Transverse colon (tissue), 4 donors: ENCODE measurements at regions not wholly inside any gene's neighbourhood (a gene's known extent, or its start where the extent isn't known, plus 50 kb on each side); places are given as distances from the start of the nearest gene placed in this dataset.

ENCODE experiments used
- DNase-seq: peaks from one replicate; pipeline ENCODE4 v3.0.0-alpha.2; 2019
- H3K27ac ChIP-seq, 4 donors: fragments of 200-600 bp; sonication (generic); 2 replicates each; pipeline ENCODE4 v1.5.1; 2016 to 2018; ENCODE audit warnings: inconsistent platforms in 4 of 4
- H3K27me3 ChIP-seq: fragments of 200-600 bp; sonication (generic); 2 replicates; pipeline ENCODE4 v1.5.1; 2017; ENCODE audit warnings: inconsistent platforms
- H3K36me3 ChIP-seq, 4 donors: fragments of 200-600 bp; sonication (generic); 2 replicates each; pipeline ENCODE4 v1.5.1; 2017 to 2019; ENCODE audit warnings: inconsistent platforms in 4 of 4
- H3K4me1 ChIP-seq, 4 donors: fragments of 200-600 bp; sonication (generic); 2 replicates each; pipeline ENCODE4 v1.5.1; 2017 to 2020; ENCODE audit warnings: inconsistent platforms in 4 of 4
- H3K4me3 ChIP-seq, 4 donors: fragments of 200-600 bp; sonication (generic); 1 replicate in 1 of 4; 2 replicates in 3 of 4; pipeline versions ENCODE4 v1.5.1 to v1.6.1; 2017 to 2019; ENCODE audit warnings: inconsistent platforms in 4 of 4
- H3K9me3 ChIP-seq, 2 donors: fragments of 200-600 bp; sonication (generic); 2 replicates each; pipeline ENCODE4 v1.5.1; 2017 to 2019; ENCODE audit warnings: inconsistent platforms in 2 of 2
- EP300 ChIP-seq: sonication (generic); formaldehyde crosslinking; IDR thresholded peaks from one replicate; pipeline ENCODE4 v1.6.1; 2017; ENCODE audit warnings: antibody characterized with exemption, low read depth
- POLR2A ChIP-seq: fragments of 450-650 bp; IDR thresholded peaks from one replicate; pipeline ENCODE4 v1.6.1; 2016; ENCODE audit warnings: antibody characterized with exemption, mild to moderate bottlenecking, moderate library complexity
- POLR2AphosphoS5 ChIP-seq, 3 donors: sonication (generic); formaldehyde crosslinking; IDR thresholded peaks; one replicate each; pipeline ENCODE4 v1.6.1; 2016; ENCODE audit warnings: antibody characterized with exemption in 3 of 3
- WGBS, 2 donors: methylation state at CpG; one replicate each; pipeline ENCODE4 v1.1.5; 2018; ENCODE audit warnings: low coverage in 1 of 2; 5-methylcytosine and 5-hydroxymethylcytosine counted together
- in situ Hi-C, 4 donors: fragments of 200-750 bp; cut with MboI; loops; one replicate each; pipeline versions ENCODE4 v1.15.0 to v1.15.1; 2017; ENCODE audit warnings: low sequenced_read_pairs in 3 of 4, low pct_ligation_motif_present in 1 of 4, low pct_unique_long_range_greater_than_20kb in 1 of 4
- intact Hi-C: fragments of 100-400 bp; cut with DNase I; formaldehyde crosslinking; loops from one replicate; pipeline ENCODE4 v1.15.1; 2023; ENCODE audit warnings: low total_unique reads
- TF ChIP-seq, protein P1 (sequence below), 5 experiments: fragments of 200-600 bp in 3 of 5; fragments of 450-650 bp in 2 of 5; sonication (generic) in 3 of 5; IDR thresholded peaks; 1 replicate in 2 of 5; 2 replicates in 3 of 5; pipeline ENCODE4 v1.5.1; 2016 to 2017; ENCODE audit warnings: antibody characterized with exemption in 5 of 5, inconsistent platforms in 3 of 5, mild to moderate bottlenecking in 2 of 5, moderate library complexity in 1 of 5

DNA sequence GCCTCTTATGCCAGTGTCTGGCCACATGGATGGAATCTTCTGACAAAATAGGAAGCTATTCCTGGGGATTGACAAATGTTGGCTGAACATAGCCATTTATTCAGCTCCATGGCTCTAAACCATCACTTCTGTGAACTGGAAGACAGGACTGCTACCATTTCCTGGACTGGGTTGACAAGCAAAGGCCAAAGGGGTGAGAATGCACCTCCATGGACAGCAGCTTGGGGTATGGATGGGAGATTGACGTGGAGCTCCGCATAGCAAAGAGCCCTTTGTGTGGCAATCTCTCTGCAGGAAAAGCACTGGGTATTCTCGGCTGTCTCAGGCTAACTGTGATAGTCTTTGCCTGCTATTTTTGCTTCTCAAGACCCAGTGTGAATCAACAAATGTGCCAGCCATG lies 223.0 kb upstream of the EGLN3 start:
- no peaks in the 10 kb centered on the region for H3K27me3 ChIP-seq
- H3K4me3 ChIP-seq: no peak overlapping the region
- no peaks in the 10 kb centered on the region for H3K36me3 ChIP-seq
- intact Hi-C loops (no loop called here), in situ Hi-C loops (no loop called here)
- DNase-seq: no peak
- H3K27ac ChIP-seq: no peak overlapping the region
- TF ChIP-seq, protein P1, sequence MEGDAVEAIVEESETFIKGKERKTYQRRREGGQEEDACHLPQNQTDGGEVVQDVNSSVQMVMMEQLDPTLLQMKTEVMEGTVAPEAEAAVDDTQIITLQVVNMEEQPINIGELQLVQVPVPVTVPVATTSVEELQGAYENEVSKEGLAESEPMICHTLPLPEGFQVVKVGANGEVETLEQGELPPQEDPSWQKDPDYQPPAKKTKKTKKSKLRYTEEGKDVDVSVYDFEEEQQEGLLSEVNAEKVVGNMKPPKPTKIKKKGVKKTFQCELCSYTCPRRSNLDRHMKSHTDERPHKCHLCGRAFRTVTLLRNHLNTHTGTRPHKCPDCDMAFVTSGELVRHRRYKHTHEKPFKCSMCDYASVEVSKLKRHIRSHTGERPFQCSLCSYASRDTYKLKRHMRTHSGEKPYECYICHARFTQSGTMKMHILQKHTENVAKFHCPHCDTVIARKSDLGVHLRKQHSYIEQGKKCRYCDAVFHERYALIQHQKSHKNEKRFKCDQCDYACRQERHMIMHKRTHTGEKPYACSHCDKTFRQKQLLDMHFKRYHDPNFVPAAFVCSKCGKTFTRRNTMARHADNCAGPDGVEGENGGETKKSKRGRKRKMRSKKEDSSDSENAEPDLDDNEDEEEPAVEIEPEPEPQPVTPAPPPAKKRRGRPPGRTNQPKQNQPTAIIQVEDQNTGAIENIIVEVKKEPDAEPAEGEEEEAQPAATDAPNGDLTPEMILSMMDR (IDR thresholded peaks at IDR 0.05): no peak
- TF ChIP-seq POLR2A (no peak), EP300 (no peak)
- WGBS, 2 donors: 95 to 100% methylated on average over 1 to 3 of the region's 3 CpGs
- H3K9me3 ChIP-seq: no peaks in the 10 kb centered on the region
- H3K4me1 ChIP-seq: peaks cover 0 to 8% (median 2%) of the 10 kb centered on the region in 4 donors

DNA sequence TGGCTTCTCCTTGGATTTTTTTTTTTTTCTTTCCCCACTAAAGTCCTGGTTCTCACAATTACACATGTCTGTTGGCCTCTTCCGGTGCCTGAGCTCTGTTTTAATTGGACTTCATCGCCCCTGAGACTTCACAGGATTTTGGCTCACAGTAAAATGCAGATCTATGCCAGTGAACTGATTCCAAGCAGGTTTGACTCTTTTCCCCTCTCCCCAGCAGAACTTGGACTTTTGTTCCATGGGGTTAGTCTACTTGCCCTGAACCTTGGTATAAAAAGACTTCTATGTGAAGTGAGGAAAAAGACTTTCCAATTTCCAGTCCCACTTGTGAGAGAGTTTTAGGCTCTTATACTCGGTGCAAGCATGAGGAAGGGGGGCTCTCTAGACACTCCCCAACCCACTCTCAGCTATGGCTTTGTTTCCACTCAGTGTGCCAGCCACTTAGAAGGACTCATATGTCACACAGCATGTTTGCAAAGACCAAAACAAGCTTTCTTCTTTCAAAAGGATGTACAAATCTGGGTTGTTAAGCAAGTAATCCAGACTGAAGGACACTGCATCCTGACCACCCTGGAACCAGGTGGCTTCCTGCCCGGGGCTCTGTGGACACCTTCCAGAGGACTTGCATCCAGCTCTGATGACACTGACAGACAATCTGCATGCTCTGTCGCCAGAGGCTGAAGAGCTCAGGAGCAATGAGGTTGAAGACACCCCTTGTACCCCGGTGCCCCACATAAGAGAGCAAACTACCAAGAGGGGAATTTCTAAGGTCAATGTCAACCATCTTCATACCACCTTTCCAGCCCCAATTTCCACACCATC lies 221.9 kb upstream of the EGLN3 start:
- no peak for TF ChIP-seq POLR2AphosphoS5 (IDR thresholded peaks at IDR 0.05)
- TF ChIP-seq POLR2A: no peak
- no peak for TF ChIP-seq EP300
- TF ChIP-seq, protein P1 (IDR thresholded peaks at IDR 0.05): no peak
- WGBS, 2 donors: 56 to 71% methylated on average over 3 to 6 of the region's 6 CpGs
- Histone ChIP-seq H3K4me3 (no peak overlapping the region), H3K9me3 (no peaks in the 10 kb centered on the region), H3K36me3 (no peaks in the 10 kb centered on the region), H3K27me3 (no peaks in the 10 kb centered on the region), H3K4me1 (peaks cover 0 to 8% (median 2%) of the 10 kb centered on the region in 4 donors), H3K27ac (no peak overlapping the region)
- intact Hi-C loops (no loop called here), in situ Hi-C loops (no loop called here)
- no peak for DNase-seq

DNA sequence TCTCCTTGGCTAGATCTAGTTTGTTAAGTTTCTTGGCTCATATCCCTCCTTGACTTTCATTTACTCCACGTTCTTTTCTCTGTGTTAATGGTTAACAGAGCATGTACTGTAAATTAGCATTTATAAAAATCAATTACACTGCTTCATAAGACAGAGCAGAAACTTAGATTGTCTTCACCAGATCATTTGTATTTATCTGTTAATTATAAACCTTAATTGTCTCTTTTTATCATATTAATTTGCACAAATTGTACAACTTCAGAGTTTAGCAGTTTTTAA lies 221.2 kb upstream of the EGLN3 start:
- no peaks in the 10 kb centered on the region for H3K9me3 ChIP-seq
- DNase-seq: no peak
- TF ChIP-seq POLR2AphosphoS5 (IDR thresholded peaks at IDR 0.05): no peak
- no peak for TF ChIP-seq POLR2A
- no peak for TF ChIP-seq EP300
- TF ChIP-seq, protein P1 (IDR thresholded peaks at IDR 0.05): no peak
- H3K4me3 ChIP-seq: no peak overlapping the region
- no peak overlapping the region for H3K27ac ChIP-seq
- peaks cover 0 to 8% (median 2%) of the 10 kb centered on the region in 4 donors for H3K4me1 ChIP-seq
- in situ Hi-C loops: no loop called here
- H3K27me3 ChIP-seq: no peaks in the 10 kb centered on the region
- no peaks in the 10 kb centered on the region for H3K36me3 ChIP-seq
- intact Hi-C loops: no loop called here
- 23 to 24% methylated on average over 1 of the region's 1 CpG for WGBS, 2 donors

DNA sequence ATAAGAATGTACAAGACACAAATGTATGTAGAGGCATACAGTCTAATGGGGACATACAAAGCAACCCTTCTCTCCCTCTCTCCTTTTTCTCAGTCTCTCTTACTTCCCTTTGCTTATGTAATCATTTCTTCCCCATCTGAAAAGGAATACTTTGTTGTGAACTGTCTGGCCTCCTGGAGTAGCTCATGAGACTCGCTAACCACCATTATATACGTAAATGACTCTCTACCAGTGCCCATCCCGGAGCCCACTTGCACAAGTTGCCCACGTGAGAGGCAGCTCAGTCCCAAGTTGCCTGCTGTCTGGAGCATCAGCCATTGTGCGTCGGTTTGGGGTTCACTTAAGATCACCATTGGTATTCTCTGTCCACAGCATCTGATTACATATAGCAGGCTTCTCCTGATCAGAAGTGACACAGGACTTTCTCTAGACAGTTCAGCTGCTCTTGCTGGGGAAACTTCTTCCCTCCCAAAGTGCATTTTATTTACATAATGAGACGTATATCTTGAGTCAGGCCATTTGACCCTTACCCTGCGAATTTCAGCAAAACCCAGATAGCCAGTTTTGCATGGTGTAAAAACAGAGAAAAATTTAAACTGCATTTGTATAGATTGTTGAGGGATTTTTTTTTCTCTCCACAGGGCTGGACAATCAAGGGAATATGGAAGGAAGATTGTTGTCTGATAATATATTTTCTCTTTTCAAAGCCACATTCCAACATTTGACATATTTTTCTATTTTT lies 220.7 kb upstream of the EGLN3 start:
- in situ Hi-C loops: no loop called here
- no peak for TF ChIP-seq POLR2A
- no peak for TF ChIP-seq EP300
- TF ChIP-seq POLR2AphosphoS5 (IDR thresholded peaks at IDR 0.05): no peak
- TF ChIP-seq, protein P1 (IDR thresholded peaks at IDR 0.05): no peak
- Histone ChIP-seq H3K4me3 (no peak overlapping the region), H3K27ac (no peak overlapping the region), H3K27me3 (no peaks in the 10 kb centered on the region), H3K4me1 (peaks cover 0 to 8% (median 2%) of the 10 kb centered on the region in 4 donors), H3K9me3 (no peaks in the 10 kb centered on the region), H3K36me3 (no peaks in the 10 kb centered on the region)
- DNase-seq: no peak
- intact Hi-C loops: no loop called here
- WGBS, 2 donors: 67 to 80% methylated on average over 1 to 8 of the region's 8 CpGs
